IMR-90 (cell line): ENCODE measurements at regions not wholly inside any gene's neighbourhood (a gene's known extent, or its start where the extent isn't known, plus 50 kb on each side); places are given as distances from the start of the nearest gene placed in this dataset.

Experiments used
- ATAC-seq: fragments of 200-7000 bp; cut with Tn5 transposase; 2 replicates; pipeline ENCODE4 v1.9.1; 2020; ENCODE audit warnings: low read depth, mild to moderate bottlenecking, moderate library complexity
- BruUV-seq: library from RNA; stranded (reverse); fragments of 400-500 nt; replicated peaks from 2 replicates; lab custom pipeline; 2021; lab: Mats Ljungman, UMichigan
- CTCF ChIA-PET: fragments of 300-600 bp; formaldehyde crosslinking; extraction: SDS; loops from one replicate; lab custom pipeline; 2021; ENCODE audit warnings: antibody characterized with exemption; lab: Yijun Ruan, JAX
- POLR2A ChIA-PET: fragments of 300-600 bp; sonication (Branson Sonifier 250); formaldehyde crosslinking; loops from one replicate; lab custom pipeline; 2022; ENCODE audit warnings: antibody characterized with exemption; ENCODE audit not compliant: unreplicated experiment; lab: Charles Lee
- DNase-seq: peaks from one replicate; pipeline ENCODE4 v3.0.0; 2013
- H2AFZ ChIP-seq: replicated peaks from 2 replicates; pipeline ENCODE3; 2013; ENCODE audit warnings: low read length, mild to moderate bottlenecking; ENCODE audit not compliant: poor library complexity
- H2AK5ac ChIP-seq: 2 replicates; pipeline ENCODE4 v1.6.1; 2013; ENCODE audit warnings: low read depth, low read length, inconsistent platforms
- H2AK9ac ChIP-seq: replicated peaks from 2 replicates; pipeline ENCODE3; 2013; ENCODE audit warnings: mild to moderate bottlenecking, low read depth, low read length, moderate library complexity; ENCODE audit not compliant: poor library complexity
- H2BK120ac ChIP-seq: 2 replicates; pipeline ENCODE4 v1.6.1; 2013; ENCODE audit warnings: low read depth, low read length, inconsistent platforms
- H2BK15ac ChIP-seq: 3 replicates; pipeline ENCODE4 v1.6.1; 2013; ENCODE audit warnings: low read depth, low read length, inconsistent platforms
- H2BK20ac ChIP-seq: 2 replicates; pipeline ENCODE4 v1.6.1; 2013; ENCODE audit warnings: low read depth, mild to moderate bottlenecking, inconsistent platforms, low read length, moderate library complexity
- H2BK5ac ChIP-seq: 2 replicates; pipeline ENCODE4 v1.6.1; 2013; ENCODE audit warnings: mild to moderate bottlenecking, low read depth, low read length, inconsistent platforms; ENCODE audit not compliant: poor library complexity, severe bottlenecking
- H3K14ac ChIP-seq: replicated peaks from 2 replicates; pipeline ENCODE4 v1.6.1; 2013; ENCODE audit warnings: low read depth, low read length, inconsistent platforms
- H3K18ac ChIP-seq: 2 replicates; pipeline ENCODE4 v1.6.1; 2013; ENCODE audit warnings: low read depth, low read length, control low read depth
- H3K23ac ChIP-seq: 2 replicates; pipeline ENCODE4 v1.6.1; 2013; ENCODE audit warnings: low read depth, low read length, inconsistent platforms
- H3K27ac ChIP-seq: 2 replicates; pipeline ENCODE4 v1.5.1; 2013; ENCODE audit warnings: mild to moderate bottlenecking, control low read depth, low read length; ENCODE audit not compliant: insufficient read depth
- H3K27me3 ChIP-seq: 2 replicates; pipeline ENCODE4 v1.6.1; 2013; ENCODE audit warnings: low read length; ENCODE audit not compliant: control insufficient read depth, insufficient read depth
- H3K36me3 ChIP-seq: 2 replicates; pipeline ENCODE4 v1.6.1; 2013; ENCODE audit warnings: low read length, mixed read lengths; ENCODE audit not compliant: control insufficient read depth, insufficient read depth
- H3K4ac ChIP-seq: 2 replicates; pipeline ENCODE4 v1.6.1; 2013; ENCODE audit warnings: low read depth, low read length, inconsistent platforms
- H3K4me1 ChIP-seq: 2 replicates; pipeline ENCODE4 v1.6.1; 2013; ENCODE audit warnings: low read length, mixed read lengths; ENCODE audit not compliant: control insufficient read depth, insufficient read depth
- H3K4me2 ChIP-seq: 2 replicates; pipeline ENCODE4 v1.6.1; 2013; ENCODE audit warnings: low read depth, mild to moderate bottlenecking, control low read depth, low read length, moderate library complexity
- H3K4me3 ChIP-seq: 2 replicates; pipeline ENCODE4 v1.5.1; 2013; ENCODE audit warnings: low read depth, mild to moderate bottlenecking, control low read depth, low read length, moderate library complexity; ENCODE audit not compliant: insufficient read depth
- H3K56ac ChIP-seq: 2 replicates; pipeline ENCODE4 v1.6.1; 2013; ENCODE audit warnings: low read length, inconsistent platforms; ENCODE audit not compliant: insufficient read depth; ENCODE audit errors: extremely low read depth
- H3K79me1 ChIP-seq, 2 experiments: 2 replicates each; pipeline ENCODE4 v1.6.1; 2013; ENCODE audit warnings: low read length in 2 of 2, inconsistent platforms in 1 of 2, low read depth in 1 of 2
- H3K9ac ChIP-seq: 2 replicates; pipeline ENCODE4 v1.6.1; 2013; ENCODE audit warnings: low read depth, low read length, control low read depth
- H3K9me1 ChIP-seq: 2 replicates; pipeline ENCODE4 v1.6.1; 2013; ENCODE audit warnings: low read length, inconsistent platforms; ENCODE audit not compliant: insufficient read depth
- H3K9me3 ChIP-seq: 2 replicates; pipeline ENCODE4 v1.6.1; 2013; ENCODE audit warnings: low read length; ENCODE audit not compliant: control insufficient read depth, insufficient read depth
- H4K20me1 ChIP-seq: 2 replicates; pipeline ENCODE4 v1.6.1; 2013; ENCODE audit warnings: low read length, inconsistent platforms; ENCODE audit not compliant: insufficient read depth
- H4K5ac ChIP-seq: 2 replicates; pipeline ENCODE4 v1.6.1; 2013; ENCODE audit warnings: mild to moderate bottlenecking, low read depth, low read length, control low read depth
- H4K8ac ChIP-seq, 2 experiments: 2 replicates each; pipeline ENCODE4 v1.6.1; 2013; ENCODE audit warnings: low read depth in 2 of 2, low read length in 2 of 2, control low read depth in 1 of 2, inconsistent platforms in 1 of 2
- H4K91ac ChIP-seq: 2 replicates; pipeline ENCODE4 v1.6.1; 2013; ENCODE audit warnings: low read depth, low read length, inconsistent platforms; ENCODE audit not compliant: insufficient read depth
- BHLHE40 ChIP-seq: fragments of 150-350 bp; IDR thresholded peaks from 2 replicates; pipeline ENCODE4 v1.6.1; 2016; ENCODE audit warnings: mild to moderate bottlenecking, low read depth, low read length
- CHD1 ChIP-seq: IDR thresholded peaks from 2 replicates; pipeline ENCODE4 v1.6.1; 2012; ENCODE audit warnings: low read depth, low read length, improper control_type of control experiment
- CTCF ChIP-seq: conservative IDR thresholded peaks from 2 replicates; pipeline ENCODE4 v1.5.1; 2012; ENCODE audit warnings: mild to moderate bottlenecking, low read depth, low read length, improper control_type of control experiment
- ELK1 ChIP-seq: fragments of 150-350 bp; IDR thresholded peaks from 2 replicates; pipeline ENCODE4 v1.6.1; 2016; ENCODE audit warnings: low read depth, mild to moderate bottlenecking, low read length, moderate library complexity, borderline replicate concordance
- FOS ChIP-seq: fragments of 150-350 bp; IDR thresholded peaks from 2 replicates; pipeline ENCODE4 v1.6.1; 2016; ENCODE audit warnings: low read depth, low read length
- MAFK ChIP-seq: IDR thresholded peaks from 2 replicates; pipeline ENCODE4 v1.6.1; 2012; ENCODE audit warnings: low read depth, low read length, improper control_type of control experiment
- MAZ ChIP-seq: IDR thresholded peaks from 2 replicates; pipeline ENCODE4 v1.6.1; 2012; ENCODE audit warnings: low read depth, mild to moderate bottlenecking, low read length, improper control_type of control experiment, moderate library complexity, borderline replicate concordance
- MXI1 ChIP-seq: IDR thresholded peaks from 2 replicates; pipeline ENCODE4 v1.6.1; 2012; ENCODE audit warnings: low read depth, mild to moderate bottlenecking, low read length, moderate library complexity, borderline replicate concordance
- NFE2L2 ChIP-seq: fragments of 150-350 bp; IDR thresholded peaks from 2 replicates; pipeline ENCODE4 v1.6.1; 2016; ENCODE audit warnings: low read depth, mild to moderate bottlenecking, low read length
- POLR2A ChIP-seq: IDR thresholded peaks from 2 replicates; pipeline ENCODE4 v1.6.1; 2012; ENCODE audit warnings: mild to moderate bottlenecking, low read depth, low read length
- RAD21 ChIP-seq: IDR thresholded peaks from 2 replicates; pipeline ENCODE4 v1.6.1; 2012; ENCODE audit warnings: low read length, improper control_type of control experiment
- RFX5 ChIP-seq: IDR thresholded peaks from 2 replicates; pipeline ENCODE4 v1.8.0; 2012; ENCODE audit warnings: low read depth, mild to moderate bottlenecking, low read length, moderate library complexity
- USF2 ChIP-seq: fragments of 150-350 bp; IDR thresholded peaks from 2 replicates; pipeline ENCODE4 v1.6.1; 2017; ENCODE audit warnings: mild to moderate bottlenecking, antibody characterized with exemption, low read length, low read depth
- WGBS, 2 experiments: methylation state at CpG; one replicate each; pipeline versions ENCODE4 v1.1.5 to v1.1.7; 2013; ENCODE audit warnings: missing lambda C conversion rate in 2 of 2; ENCODE audit not compliant: insufficient read length in 1 of 2; ENCODE audit errors: extremely low coverage in 2 of 2; 5-methylcytosine and 5-hydroxymethylcytosine counted together
- dilution Hi-C: fragments of 300-500 bp; cut with HindIII; formaldehyde crosslinking; loops from one replicate; pipeline ENCODE4 v1.14.3; 2018; ENCODE audit warnings: low sequenced_read_pairs; ENCODE audit not compliant: unreplicated experiment
- in situ Hi-C: fragments of 300-500 bp; cut with MboI; formaldehyde crosslinking; loops from 3 replicates; pipeline ENCODE4 v1.14.3; 2019; ENCODE audit warnings: low sequenced_read_pairs, inconsistent platforms, mixed read lengths
- intact Hi-C: fragments of 100-400 bp; cut with micrococcal nuclease; formaldehyde crosslinking; loops from 2 replicates; pipeline ENCODE4 v1.10.0; 2022

- H3K9ac ChIP-seq = no peak overlapping the region
- no peak overlapping the region for H3K18ac ChIP-seq
- H3K56ac ChIP-seq = no peak overlapping the region
- H3K14ac ChIP-seq = no peak overlapping the region
- no peaks in the 10 kb centered on the region for H4K20me1 ChIP-seq
- H3K9me3 ChIP-seq = no peaks in the 10 kb centered on the region
- DNase-seq = no peak
- H4K91ac ChIP-seq = no peak overlapping the region
- peak overlapping the region; percentile 38; the same call in 1 of the 3 replicates for H2BK15ac ChIP-seq
- H3K79me1 ChIP-seq = no peaks in the 10 kb centered on the region
- H2BK20ac ChIP-seq = no peak overlapping the region
- dilution Hi-C loops = no loop called here
- peaks cover 5% of the 10 kb centered on the region for H3K4me1 ChIP-seq
- no peak overlapping the region for H3K4ac ChIP-seq
- H4K5ac ChIP-seq = no peak overlapping the region
- no peaks in the 10 kb centered on the region for H3K27me3 ChIP-seq
- intact Hi-C loops = loop anchor here (10.0 kb wide), 1 partner anchor 1590 kb away; no protein-coding TSS in a partner anchor
- BruUV-seq = no TSS peak
- peaks cover 4% of the 10 kb centered on the region for H3K9me1 ChIP-seq
- H3K27ac ChIP-seq = no peak overlapping the region
- H3K4me3 ChIP-seq = no peak overlapping the region
- no peak overlapping the region for H3K4me2 ChIP-seq
- no CpG with 5 or more reads among the region's 1 CpG for WGBS, 2 experiments
- no peak overlapping the region for H2AFZ ChIP-seq
- H2AK9ac ChIP-seq = no peak overlapping the region
- H3K36me3 ChIP-seq = no peaks in the 10 kb centered on the region
- no peak overlapping the region for H3K23ac ChIP-seq
- in situ Hi-C loops = no loop called here
- H2BK5ac ChIP-seq = no peak overlapping the region
- H2BK120ac ChIP-seq = 0 out of 2 replicates have a peak overlapping the region, but pooled peaks have one; percentile 12
- ChIA-PET POLR2A (no interaction called here), CTCF (interaction anchor here (0.6 kb wide), 1 partner anchor 256 kb away, joined by 4 read pairs; no protein-coding TSS in a partner anchor)
- ATAC-seq = no peak
- H2AK5ac ChIP-seq = no peak overlapping the region
- H4K8ac ChIP-seq = no peak overlapping the region
- TF ChIP-seq CHD1 (no peak), RAD21 (no peak), RFX5 (no peak), POLR2A (no peak), BHLHE40 (no peak), NFE2L2 (no peak), MXI1 (no peak), MAFK (no peak), CTCF (no peak), FOS (no peak), USF2 (no peak), ELK1 (no peak), MAZ (no peak)
These were observed 267.4 kb downstream of the HS3ST3A1 start for GRCh38 chr17:13334374-13334773.
